ENCODE measurements at regions not wholly inside any gene's neighbourhood (a gene's known extent, or its start where the extent isn't known, plus 50 kb on each side); places are given as distances from the start of the nearest gene placed in this dataset.

GRCh38 chr11:32510039-32510438 lies 73.6 kb upstream of the EIF3M start:
- Mint-ChIP-seq H3K27me3 (ENCODE audit: low read depth) (peaks cover 2% of the 10 kb centered on the region), H3K27ac (no peak overlapping the region), H3K9me3 (no peaks in the 10 kb centered on the region), H3K36me3 (peaks cover 1% of the 10 kb centered on the region), H3K4me1 (peaks cover 29% of the 10 kb centered on the region), H3K4me3 (no peak overlapping the region)
- no peak for TF ChIP-seq CTCF (IDR thresholded peaks at IDR 0.05; ENCODE audit: unreplicated experiment)
- DNase-seq (ENCODE audit: low spot score in 2 of 2, unreplicated experiment in 2 of 2): no peak

DNA sequence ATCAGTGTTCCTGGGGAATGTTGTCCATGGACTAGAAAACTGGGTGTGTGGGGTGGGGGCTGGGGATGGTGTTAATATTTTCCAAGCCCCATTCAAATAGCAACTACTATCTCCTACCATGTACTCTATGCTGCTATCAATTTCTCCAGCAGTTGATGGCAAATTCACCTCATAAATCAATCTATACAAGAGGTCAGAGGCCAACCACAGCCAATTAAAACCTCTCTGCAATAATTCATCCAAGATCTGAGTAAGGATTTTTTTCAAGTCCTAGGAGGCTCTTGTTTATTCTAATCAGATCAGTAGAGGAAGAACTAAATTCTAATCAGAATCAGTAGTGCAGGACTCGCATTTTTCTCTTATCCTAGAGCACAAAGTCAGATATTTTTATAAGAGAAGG lies 73.4 kb upstream of the WT1 start:
- no peak for DNase-seq (ENCODE audit: low spot score in 2 of 2, unreplicated experiment in 2 of 2)
- Mint-ChIP-seq H3K36me3 (peaks cover 1% of the 10 kb centered on the region), H3K4me1 (peaks cover 37% of the 10 kb centered on the region), H3K4me3 (no peak overlapping the region), H3K9me3 (no peaks in the 10 kb centered on the region), H3K27me3 (ENCODE audit: low read depth) (peaks cover 2% of the 10 kb centered on the region), H3K27ac (no peak overlapping the region)
- TF ChIP-seq CTCF (IDR thresholded peaks at IDR 0.05; ENCODE audit: unreplicated experiment): no peak

DNA sequence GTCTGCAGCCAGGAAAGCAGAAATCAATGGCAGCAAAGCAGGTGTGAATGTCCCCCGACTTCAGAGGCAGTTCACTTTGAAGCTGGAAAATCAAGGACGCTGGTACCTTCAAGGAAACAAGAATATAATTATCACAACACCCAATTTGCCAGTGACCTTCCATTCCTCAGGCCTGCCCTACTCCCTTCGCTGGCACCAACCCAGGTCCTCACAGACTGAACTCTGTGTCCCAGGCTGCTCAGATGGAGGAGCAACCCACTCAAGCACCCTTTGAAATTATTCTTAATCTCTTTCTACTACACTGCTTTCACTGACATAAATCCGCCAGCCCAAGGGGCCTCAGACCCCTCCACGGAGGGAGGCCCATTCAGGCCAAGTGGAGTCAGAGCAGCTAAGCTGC lies 64.7 kb upstream of the WT1 start:
- Mint-ChIP-seq H3K27me3 (ENCODE audit: low read depth) (no peaks in the 10 kb centered on the region), H3K36me3 (no peaks in the 10 kb centered on the region)

GRCh38 chr11:32497951-32498350 lies 62.6 kb upstream of the WT1 start:
- Mint-ChIP-seq H3K4me1 (peaks cover 51% of the 10 kb centered on the region), H3K27me3 (ENCODE audit: low read depth) (no peaks in the 10 kb centered on the region), H3K4me3 (no peak overlapping the region), H3K9me3 (no peaks in the 10 kb centered on the region), H3K36me3 (no peaks in the 10 kb centered on the region), H3K27ac (peak overlapping the region; percentile 13)
- no peak for DNase-seq (ENCODE audit: low spot score in 2 of 2, unreplicated experiment in 2 of 2)
- TF ChIP-seq CTCF (IDR thresholded peaks at IDR 0.05; ENCODE audit: unreplicated experiment): no peak

More for the DNA sequence above, 64.7 kb upstream of the WT1 start:
- no peak for DNase-seq (ENCODE audit: low spot score in 2 of 2, unreplicated experiment in 2 of 2)
- Mint-ChIP-seq H3K4me3 (no peak overlapping the region), H3K9me3 (no peaks in the 10 kb centered on the region), H3K4me1 (peaks cover 45% of the 10 kb centered on the region), H3K27ac (peak overlapping the region; percentile 71)
- TF ChIP-seq CTCF (IDR thresholded peaks at IDR 0.05; ENCODE audit: unreplicated experiment): no peak

DNA sequence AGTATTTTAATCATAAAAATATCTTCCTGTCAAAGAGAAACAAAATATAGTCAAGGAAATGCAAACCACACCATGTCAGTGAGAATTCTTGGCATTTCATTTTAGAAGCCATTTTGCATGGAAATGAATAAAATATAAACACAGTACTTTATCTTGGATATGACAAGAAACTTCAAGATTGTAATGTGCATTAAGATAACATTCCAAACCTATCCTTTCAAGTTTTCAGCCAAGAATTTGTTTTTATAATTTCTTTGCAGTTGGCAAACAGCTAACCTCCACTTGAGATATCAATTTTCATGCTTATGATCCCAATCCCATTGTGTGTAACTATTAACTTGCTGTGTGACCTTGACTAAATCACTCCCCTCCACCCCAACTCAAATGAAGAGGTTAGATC lies 59.3 kb upstream of the WT1 start:
- DNase-seq (ENCODE audit: low spot score in 2 of 2, unreplicated experiment in 2 of 2): no peak
- Mint-ChIP-seq H3K27ac (peak overlapping the region; percentile 70), H3K36me3 (no peaks in the 10 kb centered on the region), H3K9me3 (peaks cover 5% of the 10 kb centered on the region), H3K4me3 (no peak overlapping the region), H3K27me3 (ENCODE audit: low read depth) (no peaks in the 10 kb centered on the region), H3K4me1 (peaks cover 40% of the 10 kb centered on the region)
- no peak for TF ChIP-seq CTCF (IDR thresholded peaks at IDR 0.05; ENCODE audit: unreplicated experiment)

DNA sequence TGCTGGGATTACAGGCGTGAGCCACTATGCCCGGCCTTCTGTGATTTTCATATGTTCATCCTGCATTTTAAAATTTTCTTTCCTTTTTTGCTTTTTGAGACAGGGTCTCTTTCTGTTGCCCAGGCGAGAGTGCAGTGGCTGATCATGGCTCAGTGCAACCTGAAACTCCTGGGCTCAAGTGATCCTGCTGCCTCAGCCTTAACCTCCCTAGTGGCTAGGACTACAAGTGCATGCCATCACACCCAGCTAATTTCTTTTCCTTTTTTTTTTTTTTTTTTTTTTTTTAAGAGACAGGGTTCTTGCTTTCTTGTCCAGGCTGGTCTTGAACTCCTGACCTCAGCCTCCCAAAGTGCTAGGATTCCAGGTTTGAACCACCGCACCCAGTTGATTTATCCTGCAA lies 54.1 kb upstream of the WT1 start:
- H3K27ac Mint-ChIP-seq: peak overlapping the region; percentile 34

More for the DNA sequence above, 54.1 kb upstream of the WT1 start:
- DNase-seq (ENCODE audit: low spot score in 2 of 2, unreplicated experiment in 2 of 2): no peak
- H3K27me3 Mint-ChIP-seq (ENCODE audit: low read depth): no peaks in the 10 kb centered on the region
- peak; percentile 18 for TF ChIP-seq CTCF (IDR thresholded peaks at IDR 0.05; ENCODE audit: unreplicated experiment)
- no peak overlapping the region for H3K4me3 Mint-ChIP-seq
- no peaks in the 10 kb centered on the region for H3K36me3 Mint-ChIP-seq
- peaks cover 5% of the 10 kb centered on the region for H3K9me3 Mint-ChIP-seq
- H3K4me1 Mint-ChIP-seq: peaks cover 27% of the 10 kb centered on the region

All from mesothelial cell of epicardium (in vitro differentiated cells).